ENCODE measurements at regions not wholly inside any gene's neighbourhood (a gene's known extent, or its start where the extent isn't known, plus 50 kb on each side); places are given as distances from the start of the nearest gene placed in this dataset.

DNA sequence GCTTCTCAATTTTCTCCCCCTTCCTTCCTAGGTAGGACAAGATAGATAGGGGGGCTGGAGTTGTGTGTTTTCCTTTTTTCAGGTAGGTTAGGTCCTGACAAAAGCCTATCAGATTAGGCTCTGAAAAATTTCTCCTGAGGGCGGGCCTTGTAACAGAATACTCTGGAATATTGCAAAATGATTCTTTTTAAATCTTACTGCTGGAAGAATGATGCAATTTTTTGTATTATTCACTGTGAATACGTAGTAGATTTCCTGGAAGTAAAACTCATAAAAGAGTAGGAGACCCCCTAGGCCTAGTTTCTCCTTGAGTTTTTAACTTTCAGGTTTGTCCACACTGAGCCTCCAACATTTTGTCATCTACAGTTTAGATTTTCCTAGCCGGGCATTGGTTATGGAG lies 1701.8 kb downstream of the EFNA5 start:
- TF ChIP-seq EP300 (IDR thresholded peaks at IDR 0.05; ENCODE audit: borderline replicate concordance) (no peak), YY1 (IDR thresholded peaks at IDR 0.05; ENCODE audit: low read depth) (no peak), ZBTB7A (IDR thresholded peaks at IDR 0.05; ENCODE audit: low read depth) (no peak), TAF1 (IDR thresholded peaks at IDR 0.05; ENCODE audit: low read depth) (no peak), TEAD4 (IDR thresholded peaks at IDR 0.05) (no peak), FOXM1 (IDR thresholded peaks at IDR 0.05; ENCODE audit: borderline replicate concordance, low read depth) (no peak), CEBPB (IDR thresholded peaks at IDR 0.05) (no peak), NFIC (IDR thresholded peaks at IDR 0.05) (no peak), TCF12 (IDR thresholded peaks at IDR 0.05; ENCODE audit: low read depth) (no peak), EGR1 (IDR thresholded peaks at IDR 0.05) (no peak), CREB1 (IDR thresholded peaks at IDR 0.05; ENCODE audit: low read depth) (no peak), RAD21 (IDR thresholded peaks at IDR 0.05; ENCODE audit: low read depth) (no peak)
- TF ChIP-seq, protein P1, sequence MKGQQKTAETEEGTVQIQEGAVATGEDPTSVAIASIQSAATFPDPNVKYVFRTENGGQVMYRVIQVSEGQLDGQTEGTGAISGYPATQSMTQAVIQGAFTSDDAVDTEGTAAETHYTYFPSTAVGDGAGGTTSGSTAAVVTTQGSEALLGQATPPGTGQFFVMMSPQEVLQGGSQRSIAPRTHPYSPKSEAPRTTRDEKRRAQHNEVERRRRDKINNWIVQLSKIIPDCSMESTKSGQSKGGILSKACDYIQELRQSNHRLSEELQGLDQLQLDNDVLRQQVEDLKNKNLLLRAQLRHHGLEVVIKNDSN (IDR thresholded peaks at IDR 0.05) = no peak
- TF ChIP-seq, protein P2, sequence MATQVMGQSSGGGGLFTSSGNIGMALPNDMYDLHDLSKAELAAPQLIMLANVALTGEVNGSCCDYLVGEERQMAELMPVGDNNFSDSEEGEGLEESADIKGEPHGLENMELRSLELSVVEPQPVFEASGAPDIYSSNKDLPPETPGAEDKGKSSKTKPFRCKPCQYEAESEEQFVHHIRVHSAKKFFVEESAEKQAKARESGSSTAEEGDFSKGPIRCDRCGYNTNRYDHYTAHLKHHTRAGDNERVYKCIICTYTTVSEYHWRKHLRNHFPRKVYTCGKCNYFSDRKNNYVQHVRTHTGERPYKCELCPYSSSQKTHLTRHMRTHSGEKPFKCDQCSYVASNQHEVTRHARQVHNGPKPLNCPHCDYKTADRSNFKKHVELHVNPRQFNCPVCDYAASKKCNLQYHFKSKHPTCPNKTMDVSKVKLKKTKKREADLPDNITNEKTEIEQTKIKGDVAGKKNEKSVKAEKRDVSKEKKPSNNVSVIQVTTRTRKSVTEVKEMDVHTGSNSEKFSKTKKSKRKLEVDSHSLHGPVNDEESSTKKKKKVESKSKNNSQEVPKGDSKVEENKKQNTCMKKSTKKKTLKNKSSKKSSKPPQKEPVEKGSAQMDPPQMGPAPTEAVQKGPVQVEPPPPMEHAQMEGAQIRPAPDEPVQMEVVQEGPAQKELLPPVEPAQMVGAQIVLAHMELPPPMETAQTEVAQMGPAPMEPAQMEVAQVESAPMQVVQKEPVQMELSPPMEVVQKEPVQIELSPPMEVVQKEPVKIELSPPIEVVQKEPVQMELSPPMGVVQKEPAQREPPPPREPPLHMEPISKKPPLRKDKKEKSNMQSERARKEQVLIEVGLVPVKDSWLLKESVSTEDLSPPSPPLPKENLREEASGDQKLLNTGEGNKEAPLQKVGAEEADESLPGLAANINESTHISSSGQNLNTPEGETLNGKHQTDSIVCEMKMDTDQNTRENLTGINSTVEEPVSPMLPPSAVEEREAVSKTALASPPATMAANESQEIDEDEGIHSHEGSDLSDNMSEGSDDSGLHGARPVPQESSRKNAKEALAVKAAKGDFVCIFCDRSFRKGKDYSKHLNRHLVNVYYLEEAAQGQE (IDR thresholded peaks at IDR 0.05; ENCODE audit: low read depth) = no peak
- TF ChIP-seq, protein P3, sequence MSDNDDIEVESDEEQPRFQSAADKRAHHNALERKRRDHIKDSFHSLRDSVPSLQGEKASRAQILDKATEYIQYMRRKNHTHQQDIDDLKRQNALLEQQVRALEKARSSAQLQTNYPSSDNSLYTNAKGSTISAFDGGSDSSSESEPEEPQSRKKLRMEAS (IDR thresholded peaks at IDR 0.05) = no peak

DNA sequence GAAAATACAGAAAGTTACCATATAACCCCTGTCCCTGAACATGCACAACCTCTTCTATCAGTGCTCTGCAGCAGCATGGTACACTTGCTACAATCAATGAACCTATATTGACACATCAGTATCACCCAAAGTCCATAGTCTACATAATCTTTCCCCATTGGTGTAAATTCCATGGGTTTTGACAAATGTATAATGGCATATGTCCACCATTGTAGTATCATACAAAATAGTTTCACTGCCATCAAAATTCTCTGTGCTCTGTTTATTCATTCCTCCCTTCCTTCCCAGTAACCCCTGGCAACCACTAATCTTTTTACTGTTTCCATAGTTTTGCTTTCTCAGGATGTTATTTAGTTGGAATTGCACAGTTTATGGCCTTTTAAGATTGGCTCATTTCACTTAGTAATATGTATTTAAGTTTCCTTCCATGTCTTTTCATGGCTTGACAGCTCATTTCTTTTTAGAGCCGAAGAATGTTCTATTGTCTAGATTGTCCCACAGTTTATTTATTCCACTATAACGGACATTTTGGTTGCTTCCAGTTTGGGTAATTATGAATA lies 1707.0 kb downstream of the EFNA5 start:
- TF ChIP-seq CREB1 (IDR thresholded peaks at IDR 0.05; ENCODE audit: low read depth) = no peak
- no peak for TF ChIP-seq EP300 (IDR thresholded peaks at IDR 0.05; ENCODE audit: borderline replicate concordance)
- no peak for TF ChIP-seq TAF1 (IDR thresholded peaks at IDR 0.05; ENCODE audit: low read depth)
- TF ChIP-seq, protein P2 (IDR thresholded peaks at IDR 0.05; ENCODE audit: low read depth) = no peak
- no peak for TF ChIP-seq RAD21 (IDR thresholded peaks at IDR 0.05; ENCODE audit: low read depth)
- TF ChIP-seq EGR1 (IDR thresholded peaks at IDR 0.05) = no peak
- TF ChIP-seq FOXM1 (IDR thresholded peaks at IDR 0.05; ENCODE audit: borderline replicate concordance, low read depth) = no peak
- no peak for TF ChIP-seq YY1 (IDR thresholded peaks at IDR 0.05; ENCODE audit: low read depth)
- no peak for TF ChIP-seq TCF12 (IDR thresholded peaks at IDR 0.05; ENCODE audit: low read depth)
- no peak for TF ChIP-seq TEAD4 (IDR thresholded peaks at IDR 0.05)
- TF ChIP-seq, protein P3 (IDR thresholded peaks at IDR 0.05) = no peak
- TF ChIP-seq CEBPB (IDR thresholded peaks at IDR 0.05) = no peak
- TF ChIP-seq ZBTB7A (IDR thresholded peaks at IDR 0.05; ENCODE audit: low read depth) = no peak
- TF ChIP-seq, protein P1 (IDR thresholded peaks at IDR 0.05) = no peak
- no peak for TF ChIP-seq NFIC (IDR thresholded peaks at IDR 0.05)

DNA sequence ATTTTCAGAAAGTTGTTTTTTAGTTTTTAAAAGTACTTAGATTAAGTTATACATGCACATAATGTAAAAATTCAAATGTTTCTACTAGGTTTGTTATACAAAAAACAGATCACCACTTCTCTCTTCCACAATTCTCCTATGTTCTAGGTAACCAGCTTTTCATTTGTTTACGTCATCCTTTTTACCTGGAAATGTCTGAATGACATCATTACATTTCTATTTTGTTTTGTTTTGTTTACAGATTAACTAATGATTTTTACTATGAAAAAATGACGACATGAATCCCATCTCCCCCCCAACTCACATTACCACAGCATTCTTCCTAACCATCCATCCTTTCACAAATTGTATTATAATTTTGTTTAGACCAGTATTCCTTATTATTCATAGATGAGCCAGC lies 1709.2 kb downstream of the EFNA5 start:
- TF ChIP-seq FOXM1 (IDR thresholded peaks at IDR 0.05; ENCODE audit: borderline replicate concordance, low read depth) = no peak
- TF ChIP-seq EGR1 (IDR thresholded peaks at IDR 0.05) = no peak
- TF ChIP-seq EP300 (IDR thresholded peaks at IDR 0.05; ENCODE audit: borderline replicate concordance) = no peak
- no peak for TF ChIP-seq ZBTB7A (IDR thresholded peaks at IDR 0.05; ENCODE audit: low read depth)
- TF ChIP-seq, protein P3 (IDR thresholded peaks at IDR 0.05) = no peak
- TF ChIP-seq TCF12 (IDR thresholded peaks at IDR 0.05; ENCODE audit: low read depth) = no peak
- no peak for TF ChIP-seq CEBPB (IDR thresholded peaks at IDR 0.05)
- no peak for TF ChIP-seq YY1 (IDR thresholded peaks at IDR 0.05; ENCODE audit: low read depth)
- TF ChIP-seq, protein P1 (IDR thresholded peaks at IDR 0.05) = no peak
- TF ChIP-seq, protein P2 (IDR thresholded peaks at IDR 0.05; ENCODE audit: low read depth) = no peak
- no peak for TF ChIP-seq NFIC (IDR thresholded peaks at IDR 0.05)
